Right lobe of liver (tissue), 4 donors: ENCODE measurements at regions not wholly inside any gene's neighbourhood (a gene's known extent, or its start where the extent isn't known, plus 50 kb on each side); places are given as distances from the start of the nearest gene placed in this dataset.

Source experiments
- CTCF ChIP-seq, 4 donors: fragments of 200-600 bp in 3 of 4; fragments of 450-650 bp in 1 of 4; IDR thresholded peaks; one replicate each; pipeline versions ENCODE4 v1.5.1 to v1.8.0; 2016 to 2022; ENCODE audit warnings: antibody characterized with exemption in 4 of 4, mild to moderate bottlenecking in 2 of 4
- POLR2A ChIP-seq: fragments of 450-650 bp; IDR thresholded peaks from one replicate; pipeline ENCODE4 v1.6.1; 2017; ENCODE audit warnings: antibody characterized with exemption, mild to moderate bottlenecking
- donor health status: DM: no; HTN: no; CAD: no.
- donor health status: DM: no; HTN: no; CAD: no.
- donor health status: DM: no; HTN: yes; CAD: no.

GRCh38 chr1:38121231-38121680, 74.7 kb upstream of the POU3F1 start:
- TF ChIP-seq CTCF (IDR thresholded peaks at IDR 0.05), result no peak
- TF ChIP-seq POLR2A, result no peak
